WTC11 (cell line): ENCODE measurements at regions not wholly inside any gene's neighbourhood (a gene's known extent, or its start where the extent isn't known, plus 50 kb on each side); places are given as distances from the start of the nearest gene placed in this dataset.

ENCODE experiments used
- ATAC-seq: fragments of 200-7000 bp; cut with Tn5 transposase; 2 replicates; pipeline ENCODE4 v1.10.0; 2021; ENCODE audit warnings: mild to moderate bottlenecking, moderate library complexity
- CTCF ChIA-PET: fragments of 300-600 bp; sonication (Branson Sonifier 250); formaldehyde crosslinking; loops from one replicate; lab custom pipeline; 2021; ENCODE audit warnings: antibody characterized with exemption; lab: Charles Lee
- POLR2A ChIA-PET: fragments of 350-600 bp; sonication (Branson Sonifier 250); formaldehyde crosslinking; loops from one replicate; lab custom pipeline; 2021; ENCODE audit warnings: antibody characterized with exemption; lab: Charles Lee
- DNase-seq: peaks from one replicate; pipeline ENCODE4 v3.0.0; 2021; ENCODE audit warnings: low spot score
- H3K27ac Mint-ChIP-seq: 2 replicates; pipeline ENCODE4 v1.8.0; 2021; ENCODE audit warnings: mixed read lengths
- H3K27me3 Mint-ChIP-seq: 2 replicates; pipeline ENCODE4 v1.8.0; 2021; ENCODE audit warnings: low read depth, mild to moderate bottlenecking, moderate library complexity, mixed read lengths
- H3K36me3 Mint-ChIP-seq: 2 replicates; pipeline ENCODE4 v1.8.0; 2021; ENCODE audit warnings: mixed read lengths
- H3K4me1 Mint-ChIP-seq: 2 replicates; pipeline ENCODE4 v1.8.0; 2022; ENCODE audit warnings: mixed read lengths
- H3K4me3 Mint-ChIP-seq: 2 replicates; pipeline ENCODE4 v1.8.0; 2021; ENCODE audit warnings: mild to moderate bottlenecking, moderate library complexity, mixed read lengths
- H3K9me3 Mint-ChIP-seq: 2 replicates; pipeline ENCODE4 v1.8.0; 2021; ENCODE audit warnings: mixed read lengths
- FOXP1 ChIP-seq: sonication (generic); formaldehyde crosslinking; IDR thresholded peaks from 2 replicates; pipeline ENCODE4 v1.8.0; 2022; ENCODE audit warnings: missing genetic modification reagents, mild to moderate bottlenecking, moderate library complexity, borderline replicate concordance
- IRF2 ChIP-seq: sonication (generic); formaldehyde crosslinking; IDR thresholded peaks from 2 replicates; pipeline ENCODE4 v1.8.0; 2022; ENCODE audit warnings: low read depth, missing genetic modification reagents, borderline replicate concordance
- JAZF1 ChIP-seq: fragments of 250-450 bp; sonication (Bioruptor Pico); IDR thresholded peaks from 2 replicates; pipeline ENCODE4 v1.9.0; 2021; ENCODE audit warnings: moderate library complexity, mild to moderate bottlenecking, inconsistent platforms
- KAT7 ChIP-seq: sonication (generic); formaldehyde crosslinking; IDR thresholded peaks from 2 replicates; pipeline ENCODE4 v1.8.1; 2023; ENCODE audit warnings: missing genetic modification reagents, mild to moderate bottlenecking, borderline replicate concordance
- NFE2L1 ChIP-seq: sonication (generic); formaldehyde crosslinking; IDR thresholded peaks from 2 replicates; pipeline ENCODE4 v1.8.1; 2023; ENCODE audit warnings: missing genetic modification reagents
- NR3C1 ChIP-seq: sonication (generic); formaldehyde crosslinking; conservative IDR thresholded peaks from 2 replicates; pipeline ENCODE4 v1.8.1; 2023; ENCODE audit warnings: low read depth, mild to moderate bottlenecking, missing genetic modification reagents
- RELA ChIP-seq: sonication (generic); formaldehyde crosslinking; IDR thresholded peaks from 2 replicates; pipeline ENCODE4 v1.8.1; 2022; ENCODE audit warnings: missing genetic modification reagents, mild to moderate bottlenecking, borderline replicate concordance
- SMAD4 ChIP-seq: sonication (generic); formaldehyde crosslinking; IDR thresholded peaks from 2 replicates; pipeline ENCODE4 v1.8.0; 2022; ENCODE audit warnings: mild to moderate bottlenecking, missing genetic modification reagents
- TCF7 ChIP-seq: sonication (generic); formaldehyde crosslinking; IDR thresholded peaks from 2 replicates; pipeline ENCODE4 v1.8.0; 2022; ENCODE audit warnings: mild to moderate bottlenecking, low read depth, missing genetic modification reagents, moderate library complexity
- TEAD1 ChIP-seq: sonication (generic); formaldehyde crosslinking; IDR thresholded peaks from 2 replicates; pipeline ENCODE4 v1.8.0; 2022; ENCODE audit warnings: mild to moderate bottlenecking, missing genetic modification reagents
- ZNF138 ChIP-seq: sonication (generic); formaldehyde crosslinking; conservative IDR thresholded peaks from 2 replicates; pipeline ENCODE4 v1.8.1; 2022; ENCODE audit warnings: mild to moderate bottlenecking, moderate library complexity, missing genetic modification reagents
- ZNF219 ChIP-seq: sonication (generic); formaldehyde crosslinking; IDR thresholded peaks from 2 replicates; pipeline ENCODE4 v1.8.0; 2023; ENCODE audit warnings: missing genetic modification reagents, mild to moderate bottlenecking, borderline replicate concordance
- ZNF232 ChIP-seq: sonication (generic); formaldehyde crosslinking; IDR thresholded peaks from 2 replicates; pipeline ENCODE4 v1.8.0; 2022; ENCODE audit warnings: mild to moderate bottlenecking, missing genetic modification reagents
- ZNF263 ChIP-seq: sonication (generic); formaldehyde crosslinking; IDR thresholded peaks from 2 replicates; pipeline ENCODE4 v1.8.1; 2022; ENCODE audit warnings: low read depth, mild to moderate bottlenecking, moderate library complexity, missing genetic modification reagents
- ZNF671 ChIP-seq: fragments of 250-450 bp; sonication (Bioruptor Pico); IDR thresholded peaks from 2 replicates; pipeline ENCODE4 v1.8.0; 2021; ENCODE audit warnings: mild to moderate bottlenecking
- TF ChIP-seq, protein P1 (sequence below): sonication (generic); formaldehyde crosslinking; IDR thresholded peaks from 2 replicates; pipeline ENCODE4 v1.8.0; 2022; ENCODE audit warnings: mild to moderate bottlenecking, missing genetic modification reagents
- TF ChIP-seq, protein P2 (sequence below): fragments of 250-450 bp; sonication (Bioruptor Pico); conservative IDR thresholded peaks from 2 replicates; pipeline ENCODE4 v1.9.0; 2021; ENCODE audit warnings: mild to moderate bottlenecking
- TF ChIP-seq, protein P3 (sequence below): sonication (generic); formaldehyde crosslinking; IDR thresholded peaks from 2 replicates; pipeline ENCODE4 v1.8.0; 2023; ENCODE audit warnings: missing genetic modification reagents
- TF ChIP-seq, protein P4 (sequence below): sonication (generic); formaldehyde crosslinking; IDR thresholded peaks from 2 replicates; pipeline ENCODE4 v1.8.0; 2023; ENCODE audit warnings: mild to moderate bottlenecking, missing genetic modification reagents
- TF ChIP-seq, protein P5 (sequence below): sonication (generic); formaldehyde crosslinking; IDR thresholded peaks from 2 replicates; pipeline ENCODE4 v1.8.0; 2022; ENCODE audit warnings: mild to moderate bottlenecking, missing genetic modification reagents
- TF ChIP-seq, protein P6 (sequence below): sonication (generic); formaldehyde crosslinking; IDR thresholded peaks from 2 replicates; pipeline ENCODE4 v1.8.1; 2022; ENCODE audit warnings: low read depth, mild to moderate bottlenecking, moderate library complexity, missing genetic modification reagents, borderline replicate concordance
- TF ChIP-seq, protein P7 (sequence below): fragments of 250-450 bp; sonication (Bioruptor Pico); IDR thresholded peaks from 2 replicates; pipeline ENCODE4 v2.1.2; 2022; ENCODE audit warnings: mild to moderate bottlenecking, moderate library complexity

DNA sequence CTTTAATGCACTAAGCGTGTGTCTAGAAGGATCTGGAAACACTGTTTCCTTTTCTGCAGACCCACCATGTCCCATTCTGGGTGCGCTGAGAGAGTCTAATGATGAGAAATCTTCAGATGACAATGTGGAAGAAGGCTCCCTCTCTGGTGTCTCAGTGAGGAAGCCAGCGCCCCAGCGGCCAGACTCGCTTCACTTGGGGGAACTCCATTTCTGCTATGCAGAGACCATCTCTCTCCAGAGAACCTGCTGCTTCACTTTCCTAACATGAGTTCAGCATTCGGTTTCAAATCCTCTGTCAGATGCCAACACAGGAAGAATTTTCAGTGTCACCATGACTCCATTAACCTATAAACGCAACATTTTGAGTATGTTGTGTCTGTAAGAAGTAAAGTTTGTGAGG is 121.8 kb downstream of the SYF2 start:
- Mint-ChIP-seq H3K36me3 (peaks cover 7% of the 10 kb centered on the region), H3K27ac (no peak overlapping the region), H3K27me3 (peaks cover 6% of the 10 kb centered on the region), H3K4me3 (no peak overlapping the region), H3K9me3 (peaks cover 10% of the 10 kb centered on the region), H3K4me1 (no peaks in the 10 kb centered on the region)
- ChIA-PET CTCF (no interaction called here), POLR2A (no interaction called here)
- DNase-seq (no peak), ATAC-seq (no peak)
- TF ChIP-seq, protein P1, sequence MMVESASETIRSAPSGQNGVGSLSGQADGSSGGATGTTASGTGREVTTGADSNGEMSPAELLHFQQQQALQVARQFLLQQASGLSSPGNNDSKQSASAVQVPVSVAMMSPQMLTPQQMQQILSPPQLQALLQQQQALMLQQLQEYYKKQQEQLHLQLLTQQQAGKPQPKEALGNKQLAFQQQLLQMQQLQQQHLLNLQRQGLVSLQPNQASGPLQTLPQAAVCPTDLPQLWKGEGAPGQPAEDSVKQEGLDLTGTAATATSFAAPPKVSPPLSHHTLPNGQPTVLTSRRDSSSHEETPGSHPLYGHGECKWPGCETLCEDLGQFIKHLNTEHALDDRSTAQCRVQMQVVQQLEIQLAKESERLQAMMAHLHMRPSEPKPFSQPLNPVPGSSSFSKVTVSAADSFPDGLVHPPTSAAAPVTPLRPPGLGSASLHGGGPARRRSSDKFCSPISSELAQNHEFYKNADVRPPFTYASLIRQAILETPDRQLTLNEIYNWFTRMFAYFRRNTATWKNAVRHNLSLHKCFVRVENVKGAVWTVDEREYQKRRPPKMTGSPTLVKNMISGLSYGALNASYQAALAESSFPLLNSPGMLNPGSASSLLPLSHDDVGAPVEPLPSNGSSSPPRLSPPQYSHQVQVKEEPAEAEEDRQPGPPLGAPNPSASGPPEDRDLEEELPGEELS (CRISPR knock-in tag) = no peak
- TF ChIP-seq SMAD4 (CRISPR knock-in tag) (no peak), JAZF1 (CRISPR knock-in tag) (no peak), ZNF671 (no peak), ZNF232 (CRISPR knock-in tag) (no peak), RELA (CRISPR knock-in tag) (no peak), ZNF138 (no peak), TCF7 (no peak), FOXP1 (CRISPR knock-in tag) (no peak), NFE2L1 (CRISPR knock-in tag) (no peak)
- TF ChIP-seq, protein P2, sequence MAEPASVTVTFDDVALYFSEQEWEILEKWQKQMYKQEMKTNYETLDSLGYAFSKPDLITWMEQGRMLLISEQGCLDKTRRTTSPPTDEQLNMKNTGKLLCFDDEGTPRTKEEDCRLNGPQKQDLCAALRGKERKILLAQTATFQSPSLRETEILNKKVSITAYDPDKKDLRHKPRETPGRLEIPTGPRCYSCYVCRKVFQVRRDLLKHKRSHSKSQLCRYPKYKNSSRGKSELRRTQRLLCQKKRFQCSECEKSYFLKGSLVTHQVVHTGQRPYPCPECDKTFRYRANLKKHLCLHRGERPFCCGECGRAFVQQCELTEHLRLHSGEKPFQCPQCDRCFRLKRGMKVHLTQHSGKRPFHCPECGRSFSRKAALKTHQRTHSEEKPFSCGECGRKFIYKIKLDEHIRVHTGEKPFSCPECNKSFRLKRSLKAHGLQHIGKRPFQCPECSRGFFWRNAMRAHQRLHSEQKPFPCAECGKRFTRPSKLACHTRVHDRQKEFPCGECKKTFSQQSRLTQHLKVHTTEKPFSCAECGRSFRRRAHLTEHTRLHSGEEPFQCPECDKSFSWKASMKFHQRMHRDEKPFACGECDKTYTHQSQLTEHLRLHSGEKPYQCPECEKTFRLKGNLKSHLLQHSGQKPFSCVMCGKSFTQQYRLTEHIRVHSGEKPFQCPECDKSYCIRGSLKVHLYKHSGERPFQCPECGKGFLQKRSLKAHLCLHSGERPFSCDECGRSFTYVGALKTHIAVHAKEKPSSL (CRISPR knock-in tag) = no peak
- TF ChIP-seq, protein P3, sequence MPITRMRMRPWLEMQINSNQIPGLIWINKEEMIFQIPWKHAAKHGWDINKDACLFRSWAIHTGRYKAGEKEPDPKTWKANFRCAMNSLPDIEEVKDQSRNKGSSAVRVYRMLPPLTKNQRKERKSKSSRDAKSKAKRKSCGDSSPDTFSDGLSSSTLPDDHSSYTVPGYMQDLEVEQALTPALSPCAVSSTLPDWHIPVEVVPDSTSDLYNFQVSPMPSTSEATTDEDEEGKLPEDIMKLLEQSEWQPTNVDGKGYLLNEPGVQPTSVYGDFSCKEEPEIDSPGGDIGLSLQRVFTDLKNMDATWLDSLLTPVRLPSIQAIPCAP (CRISPR knock-in tag) = no peak
- TF ChIP-seq, protein P4, sequence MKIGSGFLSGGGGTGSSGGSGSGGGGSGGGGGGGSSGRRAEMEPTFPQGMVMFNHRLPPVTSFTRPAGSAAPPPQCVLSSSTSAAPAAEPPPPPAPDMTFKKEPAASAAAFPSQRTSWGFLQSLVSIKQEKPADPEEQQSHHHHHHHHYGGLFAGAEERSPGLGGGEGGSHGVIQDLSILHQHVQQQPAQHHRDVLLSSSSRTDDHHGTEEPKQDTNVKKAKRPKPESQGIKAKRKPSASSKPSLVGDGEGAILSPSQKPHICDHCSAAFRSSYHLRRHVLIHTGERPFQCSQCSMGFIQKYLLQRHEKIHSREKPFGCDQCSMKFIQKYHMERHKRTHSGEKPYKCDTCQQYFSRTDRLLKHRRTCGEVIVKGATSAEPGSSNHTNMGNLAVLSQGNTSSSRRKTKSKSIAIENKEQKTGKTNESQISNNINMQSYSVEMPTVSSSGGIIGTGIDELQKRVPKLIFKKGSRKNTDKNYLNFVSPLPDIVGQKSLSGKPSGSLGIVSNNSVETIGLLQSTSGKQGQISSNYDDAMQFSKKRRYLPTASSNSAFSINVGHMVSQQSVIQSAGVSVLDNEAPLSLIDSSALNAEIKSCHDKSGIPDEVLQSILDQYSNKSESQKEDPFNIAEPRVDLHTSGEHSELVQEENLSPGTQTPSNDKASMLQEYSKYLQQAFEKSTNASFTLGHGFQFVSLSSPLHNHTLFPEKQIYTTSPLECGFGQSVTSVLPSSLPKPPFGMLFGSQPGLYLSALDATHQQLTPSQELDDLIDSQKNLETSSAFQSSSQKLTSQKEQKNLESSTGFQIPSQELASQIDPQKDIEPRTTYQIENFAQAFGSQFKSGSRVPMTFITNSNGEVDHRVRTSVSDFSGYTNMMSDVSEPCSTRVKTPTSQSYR = no peak
- TF ChIP-seq, protein P5, sequence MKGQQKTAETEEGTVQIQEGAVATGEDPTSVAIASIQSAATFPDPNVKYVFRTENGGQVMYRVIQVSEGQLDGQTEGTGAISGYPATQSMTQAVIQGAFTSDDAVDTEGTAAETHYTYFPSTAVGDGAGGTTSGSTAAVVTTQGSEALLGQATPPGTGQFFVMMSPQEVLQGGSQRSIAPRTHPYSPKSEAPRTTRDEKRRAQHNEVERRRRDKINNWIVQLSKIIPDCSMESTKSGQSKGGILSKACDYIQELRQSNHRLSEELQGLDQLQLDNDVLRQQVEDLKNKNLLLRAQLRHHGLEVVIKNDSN (CRISPR knock-in tag) = no peak
- TF ChIP-seq, protein P6, sequence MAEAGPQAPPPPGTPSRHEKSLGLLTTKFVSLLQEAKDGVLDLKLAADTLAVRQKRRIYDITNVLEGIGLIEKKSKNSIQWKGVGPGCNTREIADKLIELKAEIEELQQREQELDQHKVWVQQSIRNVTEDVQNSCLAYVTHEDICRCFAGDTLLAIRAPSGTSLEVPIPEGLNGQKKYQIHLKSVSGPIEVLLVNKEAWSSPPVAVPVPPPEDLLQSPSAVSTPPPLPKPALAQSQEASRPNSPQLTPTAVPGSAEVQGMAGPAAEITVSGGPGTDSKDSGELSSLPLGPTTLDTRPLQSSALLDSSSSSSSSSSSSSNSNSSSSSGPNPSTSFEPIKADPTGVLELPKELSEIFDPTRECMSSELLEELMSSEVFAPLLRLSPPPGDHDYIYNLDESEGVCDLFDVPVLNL (CRISPR knock-in tag) = no peak

DNA sequence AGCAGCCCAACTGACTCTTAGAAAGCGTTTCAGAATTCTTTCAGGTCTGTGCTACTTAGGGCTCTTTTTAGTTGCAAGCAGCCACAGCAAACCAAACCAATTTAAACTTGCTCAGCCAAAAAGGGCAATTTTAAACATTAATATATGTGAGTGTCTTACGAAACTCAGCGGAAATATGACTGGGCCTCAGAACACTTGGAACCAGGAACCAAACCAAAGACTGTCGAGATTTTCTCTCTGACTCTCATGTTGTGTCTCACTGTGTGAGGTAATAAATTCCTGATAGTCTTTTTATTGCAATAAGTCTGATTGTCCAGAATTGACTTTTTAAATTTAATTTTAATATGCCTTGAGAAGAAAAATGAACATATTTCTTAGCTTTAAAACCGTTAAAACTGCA is 122.3 kb downstream of the SYF2 start:
- POLR2A ChIA-PET = no interaction called here
- DNase-seq (no peak), ATAC-seq (no peak)
- no peak overlapping the region for H3K4me3 Mint-ChIP-seq
- CTCF ChIA-PET = no interaction called here
- H3K27ac Mint-ChIP-seq = no peak overlapping the region
- H3K36me3 Mint-ChIP-seq = peaks cover 7% of the 10 kb centered on the region
- TF ChIP-seq NR3C1 (CRISPR knock-in tag) = no peak
- no peak for TF ChIP-seq ZNF219 (CRISPR knock-in tag)
- TF ChIP-seq IRF2 (CRISPR knock-in tag) = no peak
- no peak for TF ChIP-seq JAZF1 (CRISPR knock-in tag)
- TF ChIP-seq TEAD1 (CRISPR knock-in tag) = no peak
- TF ChIP-seq, protein P7, sequence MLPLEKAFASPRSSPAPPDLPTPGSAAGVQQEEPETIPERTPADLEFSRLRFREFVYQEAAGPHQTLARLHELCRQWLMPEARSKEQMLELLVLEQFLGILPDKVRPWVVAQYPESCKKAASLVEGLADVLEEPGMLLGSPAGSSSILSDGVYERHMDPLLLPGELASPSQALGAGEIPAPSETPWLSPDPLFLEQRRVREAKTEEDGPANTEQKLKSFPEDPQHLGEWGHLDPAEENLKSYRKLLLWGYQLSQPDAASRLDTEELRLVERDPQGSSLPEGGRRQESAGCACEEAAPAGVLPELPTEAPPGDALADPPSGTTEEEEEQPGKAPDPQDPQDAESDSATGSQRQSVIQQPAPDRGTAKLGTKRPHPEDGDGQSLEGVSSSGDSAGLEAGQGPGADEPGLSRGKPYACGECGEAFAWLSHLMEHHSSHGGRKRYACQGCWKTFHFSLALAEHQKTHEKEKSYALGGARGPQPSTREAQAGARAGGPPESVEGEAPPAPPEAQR (CRISPR knock-in tag) = no peak
- no peak for TF ChIP-seq KAT7
- TF ChIP-seq, protein P2 (CRISPR knock-in tag) = no peak
- TF ChIP-seq ZNF138 = no peak
- no peak for TF ChIP-seq ZNF263
- H3K9me3 Mint-ChIP-seq = peaks cover 10% of the 10 kb centered on the region
- peaks cover 6% of the 10 kb centered on the region for H3K27me3 Mint-ChIP-seq
- peaks cover 1% of the 10 kb centered on the region for H3K4me1 Mint-ChIP-seq
